NCI-H2029 treated with DMSO at 0.1 percent for 48 hours (cell line): ENCODE measurements at regions not wholly inside any gene's neighbourhood (a gene's known extent, or its start where the extent isn't known, plus 50 kb on each side); places are given as distances from the start of the nearest gene placed in this dataset.

Experiments used
- DNase-seq: peaks from one replicate; lab custom pipeline; 2025; lab: John Stamatoyannopoulos, UW

- no peak for DNase-seq
Observed at GRCh38 chr2:22734373-22735045, 650.5 kb upstream of the KLHL29 start.

GRCh38 chr2:22737144-22737543 is 647.8 kb upstream of the KLHL29 start:
- no peak for DNase-seq

GRCh38 chr2:22741216-22741615 is 643.8 kb upstream of the KLHL29 start:
- no peak for DNase-seq

GRCh38 chr2:22748909-22749308 is 636.1 kb upstream of the KLHL29 start:
- no peak for DNase-seq

- DNase-seq, result no peak
Observed at GRCh38 chr2:22753476-22753875, 631.5 kb upstream of the KLHL29 start.

- DNase-seq, result no peak
Observed at GRCh38 chr2:22756276-22757043, 628.5 kb upstream of the KLHL29 start.

- DNase-seq, result no peak
Observed at GRCh38 chr2:22769497-22769896, 615.5 kb upstream of the KLHL29 start.

GRCh38 chr2:22784566-22784965 is 600.4 kb upstream of the KLHL29 start:
- no peak for DNase-seq

- DNase-seq, result no peak
Observed at GRCh38 chr2:22786817-22787216, 598.2 kb upstream of the KLHL29 start.

GRCh38 chr2:22787745-22788144 is 597.2 kb upstream of the KLHL29 start:
- DNase-seq, result no peak

- DNase-seq, result no peak
Observed at GRCh38 chr2:22788749-22789327, 596.1 kb upstream of the KLHL29 start.

- DNase-seq, result no peak
Observed at GRCh38 chr2:22795287-22795866, 589.6 kb upstream of the KLHL29 start.

- no peak for DNase-seq
Observed at GRCh38 chr2:22798386-22798785, 586.6 kb upstream of the KLHL29 start.

- no peak for DNase-seq
Observed at GRCh38 chr2:22800412-22800811, 584.6 kb upstream of the KLHL29 start.

GRCh38 chr2:22801071-22801470 is 583.9 kb upstream of the KLHL29 start:
- no peak for DNase-seq

GRCh38 chr2:22801970-22802369 is 583.0 kb upstream of the KLHL29 start:
- DNase-seq, result no peak

- DNase-seq, result no peak
Observed at GRCh38 chr2:22807872-22808271, 577.1 kb upstream of the KLHL29 start.

GRCh38 chr2:22810602-22811001 is 574.4 kb upstream of the KLHL29 start:
- no peak for DNase-seq

- no peak for DNase-seq
Observed at GRCh38 chr2:22812065-22812680, 572.8 kb upstream of the KLHL29 start.

GRCh38 chr2:22817197-22817596 is 567.8 kb upstream of the KLHL29 start:
- DNase-seq, result no peak

- DNase-seq, result no peak
Observed at GRCh38 chr2:22821458-22821857, 563.5 kb upstream of the KLHL29 start.

GRCh38 chr2:22822835-22823234 is 562.1 kb upstream of the KLHL29 start:
- no peak for DNase-seq

GRCh38 chr2:22824618-22825017 is 560.4 kb upstream of the KLHL29 start:
- no peak for DNase-seq
